ENCODE measurements at regions not wholly inside any gene's neighbourhood (a gene's known extent, or its start where the extent isn't known, plus 50 kb on each side); places are given as distances from the start of the nearest gene placed in this dataset.

GRCh38 chr6:140812636-140813035 is 1320.1 kb upstream of the GJE1 start:
- H3K9me3 Mint-ChIP-seq (ENCODE audit: unreplicated experiment) = peaks cover 4% of the 10 kb centered on the region
- no peaks in the 10 kb centered on the region for H3K9me3 ChIP-seq (ENCODE audit: insufficient read depth, low read depth, low read length)
- H3K27ac Mint-ChIP-seq (ENCODE audit: unreplicated experiment) = no peak overlapping the region
- no peak overlapping the region for H3K4me2 ChIP-seq (ENCODE audit: low read length)
- H3K36me3 Mint-ChIP-seq (ENCODE audit: low read depth, unreplicated experiment) = no peaks in the 10 kb centered on the region
- TF ChIP-seq CTCF (IDR thresholded peaks at IDR 0.05; ENCODE audit: insufficient read depth, low read depth, low read length) (no peak), EZH2 (IDR thresholded peaks at IDR 0.05; ENCODE audit: insufficient read depth, low read length) (no peak)
- no peak for FAIRE-seq
- H3K4me3 Mint-ChIP-seq (ENCODE audit: unreplicated experiment) = no peak overlapping the region
- no peak overlapping the region for H3K4me3 ChIP-seq (ENCODE audit: insufficient read depth, low read depth, low read length)
- H3K9ac ChIP-seq (ENCODE audit: low read length) = no peak overlapping the region
- no peaks in the 10 kb centered on the region for H3K36me3 ChIP-seq (ENCODE audit: insufficient read depth, low read length)
- H3K27me3 ChIP-seq (ENCODE audit: insufficient read depth, low read length) = no peaks in the 10 kb centered on the region
- no peak overlapping the region for H2AFZ ChIP-seq (ENCODE audit: low read depth, low read length)
- H3K27ac ChIP-seq (ENCODE audit: low read depth, low read length) = no peak overlapping the region
- H3K4me1 ChIP-seq (ENCODE audit: insufficient read depth, low read length) = no peaks in the 10 kb centered on the region
- no peaks in the 10 kb centered on the region for H3K27me3 Mint-ChIP-seq (ENCODE audit: low read depth, unreplicated experiment)
- H3K4me1 Mint-ChIP-seq (ENCODE audit: low read depth, unreplicated experiment) = peaks cover 10% of the 10 kb centered on the region
- no peak for DNase-seq (ENCODE audit: low read depth)
- H3K79me2 ChIP-seq (ENCODE audit: insufficient read depth, low read length) = no peaks in the 10 kb centered on the region
- H4K20me1 ChIP-seq (ENCODE audit: insufficient read depth, low read length) = no peaks in the 10 kb centered on the region

GRCh38 chr6:140811642-140812041 is 1321.1 kb upstream of the GJE1 start:
- Mint-ChIP-seq H3K9me3 (ENCODE audit: unreplicated experiment) (peaks cover 4% of the 10 kb centered on the region), H3K4me1 (ENCODE audit: low read depth, unreplicated experiment) (peaks cover 10% of the 10 kb centered on the region), H3K27ac (ENCODE audit: unreplicated experiment) (no peak overlapping the region), H3K27me3 (ENCODE audit: low read depth, unreplicated experiment) (no peaks in the 10 kb centered on the region), H3K4me3 (ENCODE audit: unreplicated experiment) (no peak overlapping the region), H3K36me3 (ENCODE audit: low read depth, unreplicated experiment) (no peaks in the 10 kb centered on the region)
- Histone ChIP-seq H2AFZ (ENCODE audit: low read depth, low read length) (no peak overlapping the region), H3K27ac (ENCODE audit: low read depth, low read length) (no peak overlapping the region), H3K9me3 (ENCODE audit: insufficient read depth, low read depth, low read length) (no peaks in the 10 kb centered on the region), H3K79me2 (ENCODE audit: insufficient read depth, low read length) (no peaks in the 10 kb centered on the region), H3K4me2 (ENCODE audit: low read length) (no peak overlapping the region), H3K27me3 (ENCODE audit: insufficient read depth, low read length) (no peaks in the 10 kb centered on the region), H3K4me1 (ENCODE audit: insufficient read depth, low read length) (no peaks in the 10 kb centered on the region), H3K4me3 (ENCODE audit: insufficient read depth, low read depth, low read length) (no peak overlapping the region), H3K9ac (ENCODE audit: low read length) (no peak overlapping the region), H3K36me3 (ENCODE audit: insufficient read depth, low read length) (no peaks in the 10 kb centered on the region), H4K20me1 (ENCODE audit: insufficient read depth, low read length) (no peaks in the 10 kb centered on the region)
- no peak for TF ChIP-seq CTCF (IDR thresholded peaks at IDR 0.05; ENCODE audit: insufficient read depth, low read depth, low read length)
- TF ChIP-seq EZH2 (IDR thresholded peaks at IDR 0.05; ENCODE audit: insufficient read depth, low read length) = no peak
- DNase-seq (ENCODE audit: low read depth) (no peak), FAIRE-seq (no peak)

GRCh38 chr6:140809694-140810101 is 1323.0 kb upstream of the GJE1 start:
- FAIRE-seq (no peak), DNase-seq (ENCODE audit: low read depth) (peak; percentile 74)
- H3K9me3 Mint-ChIP-seq (ENCODE audit: unreplicated experiment) = peaks cover 4% of the 10 kb centered on the region
- Histone ChIP-seq H4K20me1 (ENCODE audit: insufficient read depth, low read length) (no peaks in the 10 kb centered on the region), H3K9me3 (ENCODE audit: insufficient read depth, low read depth, low read length) (no peaks in the 10 kb centered on the region), H3K79me2 (ENCODE audit: insufficient read depth, low read length) (no peaks in the 10 kb centered on the region), H3K4me1 (ENCODE audit: insufficient read depth, low read length) (no peaks in the 10 kb centered on the region), H2AFZ (ENCODE audit: low read depth, low read length) (no peak overlapping the region), H3K4me3 (ENCODE audit: insufficient read depth, low read depth, low read length) (no peak overlapping the region), H3K27me3 (ENCODE audit: insufficient read depth, low read length) (no peaks in the 10 kb centered on the region), H3K9ac (ENCODE audit: low read length) (no peak overlapping the region), H3K27ac (ENCODE audit: low read depth, low read length) (no peak overlapping the region), H3K36me3 (ENCODE audit: insufficient read depth, low read length) (no peaks in the 10 kb centered on the region), H3K4me2 (ENCODE audit: low read length) (no peak overlapping the region)
- peak overlapping the region; percentile 82 for H3K27ac Mint-ChIP-seq (ENCODE audit: unreplicated experiment)
- H3K27me3 Mint-ChIP-seq (ENCODE audit: low read depth, unreplicated experiment) = no peaks in the 10 kb centered on the region
- H3K4me1 Mint-ChIP-seq (ENCODE audit: low read depth, unreplicated experiment) = peaks cover 17% of the 10 kb centered on the region
- no peak overlapping the region for H3K4me3 Mint-ChIP-seq (ENCODE audit: unreplicated experiment)
- H3K36me3 Mint-ChIP-seq (ENCODE audit: low read depth, unreplicated experiment) = no peaks in the 10 kb centered on the region
- TF ChIP-seq EZH2 (IDR thresholded peaks at IDR 0.05; ENCODE audit: insufficient read depth, low read length) = no peak
- TF ChIP-seq CTCF (IDR thresholded peaks at IDR 0.05; ENCODE audit: insufficient read depth, low read depth, low read length) = no peak
